ENCODE measurements at regions not wholly inside any gene's neighbourhood (a gene's known extent, or its start where the extent isn't known, plus 50 kb on each side); places are given as distances from the start of the nearest gene placed in this dataset.

DNA sequence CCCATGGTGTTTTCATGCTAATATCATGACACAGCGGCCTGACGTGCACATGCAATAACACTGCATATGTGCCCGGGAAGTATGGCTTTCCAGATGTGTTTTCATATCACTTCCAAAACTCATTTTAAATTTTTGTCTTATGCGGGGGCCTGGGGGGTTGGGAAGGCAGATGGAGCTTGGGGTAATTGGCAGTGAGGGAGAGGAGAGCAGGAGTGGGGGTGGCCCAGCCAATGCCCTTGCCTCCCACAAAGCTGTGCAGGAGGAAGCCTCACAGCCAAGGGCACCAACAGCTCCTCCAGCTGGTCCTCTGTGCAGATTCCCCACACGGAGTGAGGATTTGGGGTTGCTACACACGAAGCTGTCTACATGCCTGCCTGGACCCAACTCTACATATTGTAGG is 805.2 kb downstream of the GALR1 start:
- no peak for DNase-seq (ENCODE audit: low read depth, low spot score)
- TF ChIP-seq, protein P1, sequence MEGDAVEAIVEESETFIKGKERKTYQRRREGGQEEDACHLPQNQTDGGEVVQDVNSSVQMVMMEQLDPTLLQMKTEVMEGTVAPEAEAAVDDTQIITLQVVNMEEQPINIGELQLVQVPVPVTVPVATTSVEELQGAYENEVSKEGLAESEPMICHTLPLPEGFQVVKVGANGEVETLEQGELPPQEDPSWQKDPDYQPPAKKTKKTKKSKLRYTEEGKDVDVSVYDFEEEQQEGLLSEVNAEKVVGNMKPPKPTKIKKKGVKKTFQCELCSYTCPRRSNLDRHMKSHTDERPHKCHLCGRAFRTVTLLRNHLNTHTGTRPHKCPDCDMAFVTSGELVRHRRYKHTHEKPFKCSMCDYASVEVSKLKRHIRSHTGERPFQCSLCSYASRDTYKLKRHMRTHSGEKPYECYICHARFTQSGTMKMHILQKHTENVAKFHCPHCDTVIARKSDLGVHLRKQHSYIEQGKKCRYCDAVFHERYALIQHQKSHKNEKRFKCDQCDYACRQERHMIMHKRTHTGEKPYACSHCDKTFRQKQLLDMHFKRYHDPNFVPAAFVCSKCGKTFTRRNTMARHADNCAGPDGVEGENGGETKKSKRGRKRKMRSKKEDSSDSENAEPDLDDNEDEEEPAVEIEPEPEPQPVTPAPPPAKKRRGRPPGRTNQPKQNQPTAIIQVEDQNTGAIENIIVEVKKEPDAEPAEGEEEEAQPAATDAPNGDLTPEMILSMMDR (IDR thresholded peaks at IDR 0.05; ENCODE audit: low read depth, low read length) = no peak
- in situ Hi-C loops (cut with HindIII; ENCODE audit: low sequenced_read_pairs) = no loop called here

DNA sequence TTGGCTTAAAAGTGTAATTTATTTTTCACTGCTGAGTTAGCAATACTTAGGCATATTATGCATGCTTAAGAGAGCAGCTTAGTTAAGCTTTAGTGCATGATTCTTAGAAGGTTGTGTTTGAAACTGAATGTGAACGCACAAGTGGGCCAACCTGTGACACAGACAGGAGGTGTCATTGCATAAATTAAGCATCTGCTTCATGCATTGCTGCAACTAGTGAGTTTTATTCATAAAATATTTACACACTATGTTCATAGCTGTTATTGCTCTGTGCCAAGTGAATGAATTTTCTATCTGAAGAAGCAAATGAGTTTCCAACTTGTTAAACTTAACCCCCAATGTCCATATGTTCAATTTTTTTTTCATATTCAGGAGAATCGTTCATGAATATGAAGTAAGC is 806.4 kb downstream of the GALR1 start:
- in situ Hi-C loops (cut with HindIII; ENCODE audit: low sequenced_read_pairs) = no loop called here
- DNase-seq (ENCODE audit: low read depth, low spot score) = no peak
- TF ChIP-seq, protein P1 (IDR thresholded peaks at IDR 0.05; ENCODE audit: low read depth, low read length) = no peak

More for the DNA sequence above, 805.2 kb downstream of the GALR1 start:
- no peak overlapping the region for H3K4me3 ChIP-seq (ENCODE audit: low read depth, low read length)

DNA sequence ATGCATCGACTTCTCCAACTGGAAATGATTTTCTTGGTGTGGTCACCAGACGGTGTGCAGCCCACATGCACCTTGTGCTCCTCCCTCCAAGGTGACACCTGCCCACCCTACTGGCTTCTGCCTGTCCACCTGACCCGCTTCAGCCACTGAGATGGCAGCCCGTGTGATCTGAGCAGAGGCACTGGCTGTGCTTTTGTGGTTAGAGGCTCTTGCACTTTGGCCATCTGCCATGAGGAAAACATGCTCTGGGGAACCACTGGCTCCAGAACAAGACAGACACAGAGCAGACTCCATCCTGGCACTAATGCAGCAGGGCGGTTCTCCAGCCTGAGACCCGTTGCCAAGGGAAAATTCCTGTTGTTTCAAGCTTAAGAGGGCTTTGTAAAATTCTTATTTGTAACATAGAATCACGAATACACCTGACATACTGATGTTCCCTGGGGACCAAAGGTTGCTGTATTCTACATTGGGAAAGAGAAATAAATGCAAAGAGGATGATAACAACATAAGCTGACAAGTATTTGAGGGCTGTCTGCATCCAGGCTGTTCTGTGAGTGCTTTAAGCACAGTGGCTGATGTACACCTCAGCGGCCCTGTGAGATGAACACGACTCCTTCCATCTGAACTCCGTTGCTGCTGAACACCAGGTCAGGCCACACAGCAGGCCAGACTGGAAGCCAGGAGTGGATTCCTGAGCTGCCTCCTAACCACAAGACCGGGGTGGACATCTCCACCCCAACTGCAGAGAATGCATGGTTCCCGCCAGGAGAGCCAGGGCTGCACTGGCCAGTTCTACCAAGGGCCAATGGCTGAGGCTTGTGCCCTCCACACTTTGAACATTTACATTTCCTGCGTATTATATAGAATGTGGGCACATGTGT is 820.4 kb downstream of the GALR1 start:
- in situ Hi-C loops (cut with HindIII; ENCODE audit: low sequenced_read_pairs) = no loop called here
- no peak for DNase-seq (ENCODE audit: low read depth, low spot score)
- no peak overlapping the region for H3K4me3 ChIP-seq (ENCODE audit: low read depth, low read length)
- TF ChIP-seq, protein P1 (IDR thresholded peaks at IDR 0.05; ENCODE audit: low read depth, low read length) = no peak

More for the DNA sequence above, 806.4 kb downstream of the GALR1 start:
- no peak overlapping the region for H3K4me3 ChIP-seq (ENCODE audit: low read depth, low read length)

DNA sequence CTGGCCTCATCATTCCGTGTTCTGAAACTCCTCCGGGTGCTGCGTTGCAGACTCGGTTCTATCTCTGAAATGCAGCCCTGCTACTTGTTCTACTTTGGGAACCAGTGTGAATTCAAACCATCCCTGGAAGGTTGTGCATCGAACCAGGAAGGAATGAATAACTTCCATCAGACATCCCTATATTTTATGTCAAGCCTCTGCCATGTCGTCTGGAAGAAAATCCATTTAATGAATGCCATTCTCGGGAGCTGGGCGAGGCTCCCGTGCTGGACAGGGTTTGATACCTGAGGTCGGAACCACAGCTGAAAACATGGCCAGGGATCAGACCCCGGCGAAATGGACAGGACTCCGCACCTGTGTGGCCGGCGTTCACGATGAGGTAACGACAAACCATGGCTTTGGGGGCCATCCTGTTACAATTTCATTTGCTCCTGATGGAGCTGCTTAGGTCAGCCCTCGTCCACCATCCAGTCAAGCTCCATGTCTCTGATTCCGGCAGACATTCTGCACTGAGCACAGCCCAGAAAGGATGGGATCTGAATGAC is 821.6 kb downstream of the GALR1 start:
- H3K4me3 ChIP-seq (ENCODE audit: low read depth, low read length) = no peak overlapping the region
- in situ Hi-C loops (cut with HindIII; ENCODE audit: low sequenced_read_pairs) = no loop called here
- TF ChIP-seq, protein P1 (IDR thresholded peaks at IDR 0.05; ENCODE audit: low read depth, low read length) = no peak
- DNase-seq (ENCODE audit: low read depth, low spot score) = no peak

DNA sequence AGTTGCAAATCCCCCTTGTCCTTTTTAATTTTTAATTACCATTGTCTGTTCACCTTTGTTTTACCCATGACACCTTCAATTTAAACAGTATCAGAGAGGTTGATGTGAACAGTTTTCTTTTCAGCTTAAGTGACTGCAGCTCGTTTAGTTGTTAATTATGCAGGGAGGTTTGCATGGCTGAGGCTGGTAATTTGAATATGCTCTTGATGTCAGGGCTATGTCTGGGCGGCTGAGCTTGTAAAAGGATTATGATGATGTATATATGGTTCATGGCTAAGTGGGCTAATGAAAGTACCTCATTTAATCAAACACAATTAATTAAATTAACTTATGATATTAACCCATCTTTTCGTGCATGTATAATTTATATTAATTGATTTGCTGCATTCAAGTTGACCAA is 822.1 kb downstream of the GALR1 start:
- TF ChIP-seq, protein P1 (IDR thresholded peaks at IDR 0.05; ENCODE audit: low read depth, low read length) = no peak
- no peak overlapping the region for H3K4me3 ChIP-seq (ENCODE audit: low read depth, low read length)
- no peak for DNase-seq (ENCODE audit: low read depth, low spot score)
- in situ Hi-C loops (cut with HindIII; ENCODE audit: low sequenced_read_pairs) = no loop called here

DNA sequence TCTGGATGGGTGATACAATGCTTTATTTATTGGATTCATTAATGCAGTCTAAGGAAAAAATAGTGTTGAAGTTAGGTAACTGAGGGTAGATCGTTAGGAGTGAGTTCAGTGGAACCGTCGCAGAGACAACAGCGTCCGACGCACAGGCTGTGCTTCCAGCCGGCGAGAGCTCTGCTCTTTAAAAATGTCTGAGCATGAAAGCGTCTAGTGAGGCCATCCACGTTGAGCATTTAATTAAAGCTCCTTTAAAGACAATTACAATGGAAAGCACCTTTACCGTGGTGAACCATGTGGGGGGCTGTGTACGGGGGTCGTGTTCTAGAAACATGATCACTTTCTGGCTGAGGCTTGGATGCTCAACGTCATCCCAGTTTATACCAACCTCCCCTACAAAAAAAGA is 822.7 kb downstream of the GALR1 start:
- DNase-seq (ENCODE audit: low read depth, low spot score) = no peak
- H3K4me3 ChIP-seq (ENCODE audit: low read depth, low read length) = no peak overlapping the region
- TF ChIP-seq, protein P1 (IDR thresholded peaks at IDR 0.05; ENCODE audit: low read depth, low read length) = no peak
- in situ Hi-C loops (cut with HindIII; ENCODE audit: low sequenced_read_pairs) = no loop called here

Measured in astrocyte of the spinal cord (primary cell).